ENCODE measurements at regions not wholly inside any gene's neighbourhood (a gene's known extent, or its start where the extent isn't known, plus 50 kb on each side); places are given as distances from the start of the nearest gene placed in this dataset.
"Not testable (repeated sequence)": the region's sequence is repeated elsewhere in the genome, so short reads cannot be mapped to it uniquely, and the experiment has no call there.

DNA sequence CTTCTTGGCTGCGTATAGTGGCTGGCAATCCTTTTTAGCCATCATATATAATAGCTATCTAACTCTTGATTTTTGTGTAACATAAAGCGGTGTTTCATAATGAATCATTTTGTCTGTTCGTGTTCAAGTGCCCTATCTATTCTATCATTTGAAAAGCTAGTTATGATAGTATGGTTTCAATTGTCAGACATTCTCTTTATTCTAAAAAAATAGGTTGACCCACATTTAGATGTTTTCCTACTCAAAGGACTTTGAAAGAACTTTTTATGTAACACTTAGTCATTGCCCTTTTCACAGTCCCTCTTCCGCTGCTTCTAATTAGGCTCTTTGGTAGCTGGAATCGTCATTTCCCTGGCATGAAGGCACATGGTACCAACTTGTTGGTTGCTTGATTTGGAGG is 272.2 kb upstream of the B3GALT2 start:
- DNase-seq (ENCODE audit: low read depth in 2 of 2) = no peak

DNA sequence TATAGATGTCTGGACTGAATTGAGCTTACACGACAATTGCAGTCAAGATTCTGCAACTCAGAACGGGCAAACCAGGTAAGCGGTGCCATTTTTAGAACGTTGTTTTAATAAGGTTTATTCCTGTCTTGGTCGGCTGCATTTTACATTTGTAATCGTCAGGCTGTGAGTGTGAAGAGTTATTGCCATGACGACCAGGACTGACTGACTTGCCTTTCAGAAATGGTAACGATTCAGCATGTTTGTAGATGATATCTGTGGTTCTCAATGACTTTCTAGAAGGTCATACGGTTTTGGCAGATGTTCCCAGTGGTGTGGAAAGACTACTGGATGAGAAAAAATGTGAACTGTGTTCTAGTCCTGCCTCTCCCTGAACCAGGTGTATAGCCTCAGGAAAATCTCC is 271.3 kb upstream of the B3GALT2 start:
- no peak for DNase-seq (ENCODE audit: low read depth in 2 of 2)

DNA sequence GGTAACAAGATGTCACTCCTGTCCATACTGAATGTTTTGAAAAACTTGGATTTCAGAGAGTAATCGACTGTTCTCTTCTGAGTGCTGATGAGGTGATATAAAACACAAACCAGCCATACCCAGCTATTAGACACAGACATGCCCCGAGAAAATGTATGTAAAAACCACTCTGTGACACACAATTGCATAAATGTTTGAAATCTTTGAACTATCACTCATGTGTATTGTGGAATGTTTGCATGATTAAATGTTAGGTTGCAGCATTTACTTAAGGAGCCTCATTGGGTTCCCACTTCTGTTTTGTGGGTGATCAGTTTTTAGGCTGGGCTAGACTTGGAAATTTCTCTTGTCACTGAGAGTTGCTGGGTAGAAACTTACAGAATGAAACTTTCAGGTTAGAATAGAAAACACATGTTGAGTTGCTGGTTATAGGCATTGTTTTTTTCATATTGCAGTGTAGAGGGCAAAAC is 270.4 kb upstream of the B3GALT2 start:
- DNase-seq (ENCODE audit: low read depth in 2 of 2) = no peak

DNA sequence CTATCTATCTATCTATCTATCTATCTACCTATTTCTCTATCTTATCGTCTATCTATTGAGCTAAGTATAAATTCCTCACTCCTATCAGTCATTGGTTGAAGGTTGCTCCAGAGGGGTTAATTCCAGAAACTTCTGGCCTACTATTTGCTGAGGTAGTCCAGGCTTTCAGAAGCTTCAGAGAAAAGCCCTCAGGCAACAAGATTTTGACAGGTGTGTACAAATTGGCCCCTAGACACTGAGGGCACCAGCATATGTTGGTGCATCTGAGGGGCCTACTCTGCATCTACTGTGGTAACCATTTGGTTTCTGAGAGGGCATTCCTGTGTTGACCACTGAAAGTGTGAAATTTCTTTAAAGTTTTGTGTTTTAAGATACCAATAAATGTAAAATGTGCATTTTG is 265.2 kb upstream of the B3GALT2 start:
- no peak for DNase-seq (ENCODE audit: low read depth in 2 of 2)

DNA sequence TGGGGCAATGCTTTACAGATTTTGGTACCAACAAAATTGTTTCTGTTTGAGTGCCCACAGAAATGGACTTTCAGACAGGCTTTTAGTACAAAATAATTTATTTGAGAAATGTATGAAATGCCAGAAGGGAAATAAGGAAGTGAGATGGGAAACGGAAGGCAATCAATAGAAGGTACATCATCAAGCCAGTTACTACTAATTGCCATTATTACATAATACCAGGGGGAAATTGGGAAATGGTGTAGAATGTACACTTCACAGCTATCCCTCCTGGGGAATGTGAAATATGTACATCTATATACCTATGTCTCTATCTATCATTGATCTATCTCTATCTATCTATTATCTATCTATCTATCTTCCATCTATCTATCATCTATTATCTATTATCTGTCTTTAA is 264.6 kb upstream of the B3GALT2 start:
- no peak for DNase-seq (ENCODE audit: low read depth in 2 of 2)

DNA sequence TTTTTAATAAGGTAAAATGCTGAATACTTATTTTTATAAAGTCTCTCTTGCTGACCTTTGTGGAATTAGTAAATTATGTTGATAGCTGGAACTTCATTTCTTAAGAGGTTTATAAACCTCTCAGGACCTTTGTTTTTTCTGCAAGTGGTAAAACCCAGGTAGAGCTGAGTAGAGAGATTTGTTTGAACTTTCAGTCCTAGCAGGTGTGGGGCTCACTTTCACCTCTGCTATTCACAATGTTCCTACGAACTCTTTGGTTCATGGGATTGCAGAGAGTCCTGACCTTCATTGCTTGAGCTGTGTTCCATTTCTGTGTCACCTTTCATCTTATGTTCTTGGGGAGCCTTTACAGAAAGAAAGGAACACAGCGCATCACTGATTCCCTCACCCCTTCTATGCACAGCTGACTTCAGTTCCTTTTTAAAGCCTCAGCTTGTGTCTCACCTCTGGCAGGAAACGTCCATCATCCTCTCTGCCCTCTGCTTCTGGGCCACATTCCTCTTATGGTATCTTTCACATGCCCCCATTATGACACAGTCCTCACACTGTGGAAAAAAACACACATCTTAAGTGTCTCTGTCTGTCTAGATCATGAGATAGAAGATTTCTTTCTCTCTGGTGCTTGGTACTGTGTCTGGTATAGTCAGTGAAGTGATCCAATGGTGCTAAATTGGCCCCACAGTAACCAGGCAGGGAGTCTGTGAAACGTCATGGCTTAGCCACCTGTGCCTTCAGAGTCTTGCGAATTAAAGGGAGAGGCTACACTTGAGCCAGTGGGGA is 262.5 kb upstream of the B3GALT2 start:
- DNase-seq (ENCODE audit: low read depth in 2 of 2) = no peak

DNA sequence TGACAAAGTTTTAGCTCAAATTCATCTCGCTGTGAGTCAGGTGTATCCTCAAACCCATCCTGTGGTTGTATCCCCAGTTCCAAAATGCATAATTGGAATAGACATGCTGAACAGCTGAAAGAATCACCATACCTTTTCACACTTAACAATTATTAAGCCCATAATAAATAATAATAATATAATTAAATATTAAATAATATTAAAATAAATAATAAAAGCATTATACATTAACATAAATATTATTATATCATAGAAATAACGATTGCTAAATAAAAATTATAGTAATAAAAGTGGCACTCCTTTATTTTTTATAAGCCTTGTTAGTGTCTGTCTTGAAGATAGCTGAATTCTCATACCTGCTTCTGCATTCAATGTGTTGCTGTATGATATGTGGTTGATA is 257.5 kb upstream of the B3GALT2 start:
- no peak for DNase-seq (ENCODE audit: low read depth in 2 of 2)

DNA sequence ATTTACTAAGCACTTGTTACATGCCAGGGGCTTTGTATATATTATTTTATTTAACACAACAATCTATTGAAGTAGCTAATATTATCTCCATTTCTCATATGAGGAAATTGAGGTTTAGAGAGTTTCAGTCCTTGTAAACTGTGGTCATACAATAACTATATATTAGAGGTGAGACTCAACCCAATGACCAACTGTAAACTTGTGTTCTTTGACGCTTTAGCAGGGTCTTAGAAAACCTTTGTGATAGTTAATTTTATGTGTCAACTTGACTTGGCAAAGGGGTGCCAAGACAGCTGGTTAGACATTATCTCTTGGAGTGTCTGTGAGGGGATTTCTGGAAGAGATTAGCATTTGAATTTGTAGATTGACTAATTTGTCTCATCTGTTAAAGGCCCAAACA is 252.4 kb upstream of the B3GALT2 start:
- DNase-seq (ENCODE audit: low read depth in 2 of 2) = no peak

DNA sequence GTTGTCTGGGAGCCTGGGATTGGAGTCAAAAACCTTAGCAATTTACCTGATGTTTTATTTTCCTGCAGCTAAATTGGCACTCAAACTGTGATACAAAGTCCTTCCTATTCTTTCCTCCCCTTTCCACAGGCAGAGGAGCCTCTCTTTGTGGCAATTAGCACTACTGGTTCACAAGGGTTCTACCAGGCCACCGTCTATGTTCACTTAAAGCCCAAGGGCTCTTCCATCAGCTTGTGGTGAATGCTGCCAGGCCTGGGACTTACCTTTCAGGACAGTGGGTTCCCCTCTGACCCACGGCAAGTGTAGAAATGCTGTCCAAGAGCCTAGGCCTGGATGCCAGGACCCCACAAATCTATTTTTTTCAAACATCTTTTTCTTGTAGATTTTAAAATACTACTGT is 251.9 kb upstream of the B3GALT2 start:
- no peak for DNase-seq (ENCODE audit: low read depth in 2 of 2)

DNA sequence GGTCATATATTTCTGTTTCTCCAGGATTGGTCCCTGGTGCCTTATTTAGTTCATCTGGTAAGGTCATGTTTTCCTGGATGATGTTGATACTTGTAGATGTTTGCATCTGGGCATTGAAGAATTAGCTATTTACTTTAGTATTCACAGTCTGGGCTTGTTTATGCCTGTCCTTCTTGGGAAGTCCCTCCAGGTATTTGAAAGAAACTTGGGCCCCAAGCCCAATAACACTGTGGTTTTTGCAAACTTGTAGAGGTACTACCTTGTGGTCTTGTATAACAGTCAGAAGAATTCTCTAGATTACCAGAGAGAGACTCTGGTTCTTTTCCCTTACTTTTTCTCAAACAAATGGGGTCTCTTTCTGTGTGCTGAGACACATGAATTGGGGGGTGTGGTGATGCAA is 251.4 kb upstream of the B3GALT2 start:
- DNase-seq (ENCODE audit: low read depth in 2 of 2) = no peak

DNA sequence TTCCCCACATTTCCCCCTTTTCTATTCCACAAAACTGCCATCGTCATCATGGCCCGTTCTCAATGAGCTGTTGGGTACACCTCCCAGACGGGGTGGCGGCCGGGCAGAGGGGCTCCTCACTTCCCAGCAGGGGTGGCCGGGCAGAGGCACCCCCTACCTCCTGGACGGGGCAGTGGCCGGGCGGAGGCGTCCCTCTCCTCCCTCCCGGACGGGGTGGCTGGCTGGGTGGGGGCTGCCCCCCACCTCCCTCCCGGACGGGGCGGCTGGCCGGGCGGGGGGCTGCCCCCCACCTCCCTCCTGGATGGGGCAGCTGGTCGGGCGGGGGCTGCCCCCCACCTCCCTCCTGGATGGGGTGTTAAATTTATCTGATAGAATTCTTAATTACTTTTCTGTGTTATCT is 250.9 kb upstream of the B3GALT2 start:
- not testable (repeated sequence) for DNase-seq (ENCODE audit: low read depth in 2 of 2)

DNA sequence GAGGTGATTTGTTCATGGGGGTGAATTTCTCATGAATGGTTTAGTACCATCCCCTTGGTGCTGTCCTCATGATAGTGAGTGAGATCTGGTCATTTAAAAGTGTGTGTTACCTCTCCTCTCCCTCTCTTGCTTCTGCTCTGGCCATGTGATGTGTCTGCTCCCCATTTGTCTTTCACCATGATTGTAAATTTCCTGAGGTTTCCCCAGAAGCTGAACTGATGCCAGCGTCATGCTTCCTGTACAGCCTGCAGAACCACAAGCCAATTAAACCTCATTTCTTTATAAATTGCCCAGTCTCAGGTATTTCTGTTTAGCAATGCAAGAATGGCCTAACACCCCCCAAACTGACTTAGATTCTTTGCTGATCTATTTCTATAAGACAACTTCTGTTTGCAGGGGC is 249.4 kb upstream of the B3GALT2 start:
- no peak for DNase-seq (ENCODE audit: low read depth in 2 of 2)

DNA sequence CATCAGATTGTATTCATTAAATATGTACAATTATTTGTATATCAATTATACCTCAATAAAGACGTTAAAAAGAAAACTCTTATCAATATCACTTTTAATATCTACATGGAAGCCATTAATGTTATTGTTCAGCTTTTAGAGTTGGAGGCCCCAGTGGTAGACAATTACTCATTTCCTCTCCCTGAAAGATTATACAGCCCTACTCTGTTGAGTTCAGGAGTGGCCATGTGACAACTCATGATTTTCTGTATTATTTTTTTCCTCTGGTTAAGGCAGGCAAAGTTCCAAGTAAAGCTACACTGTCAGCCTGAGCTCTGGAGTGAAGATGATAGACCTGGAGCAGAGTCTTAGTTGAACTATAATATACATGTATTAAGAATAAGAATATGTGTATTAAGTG is 247.9 kb upstream of the B3GALT2 start:
- DNase-seq (ENCODE audit: low read depth in 2 of 2) = no peak

DNA sequence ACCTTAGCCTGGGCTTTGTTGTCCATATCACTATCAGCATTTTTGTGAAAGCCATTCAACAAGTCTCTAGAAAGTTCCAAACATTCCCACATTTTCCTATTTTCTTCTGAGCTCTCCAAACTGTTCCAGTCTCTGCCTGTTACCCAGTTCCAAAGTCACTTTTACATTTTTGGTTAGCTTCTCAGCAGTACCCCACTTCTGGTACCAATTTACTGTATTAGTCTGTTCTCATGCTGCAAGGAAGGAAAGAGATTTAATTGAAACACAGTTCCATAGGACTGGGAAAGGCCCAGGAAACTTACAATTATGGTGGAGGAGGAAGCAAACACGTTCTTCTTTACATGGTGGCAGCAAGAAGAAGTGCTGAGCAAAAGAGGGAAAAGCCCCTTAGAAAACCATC is 247.2 kb upstream of the B3GALT2 start:
- no peak for DNase-seq (ENCODE audit: low read depth in 2 of 2)

DNA sequence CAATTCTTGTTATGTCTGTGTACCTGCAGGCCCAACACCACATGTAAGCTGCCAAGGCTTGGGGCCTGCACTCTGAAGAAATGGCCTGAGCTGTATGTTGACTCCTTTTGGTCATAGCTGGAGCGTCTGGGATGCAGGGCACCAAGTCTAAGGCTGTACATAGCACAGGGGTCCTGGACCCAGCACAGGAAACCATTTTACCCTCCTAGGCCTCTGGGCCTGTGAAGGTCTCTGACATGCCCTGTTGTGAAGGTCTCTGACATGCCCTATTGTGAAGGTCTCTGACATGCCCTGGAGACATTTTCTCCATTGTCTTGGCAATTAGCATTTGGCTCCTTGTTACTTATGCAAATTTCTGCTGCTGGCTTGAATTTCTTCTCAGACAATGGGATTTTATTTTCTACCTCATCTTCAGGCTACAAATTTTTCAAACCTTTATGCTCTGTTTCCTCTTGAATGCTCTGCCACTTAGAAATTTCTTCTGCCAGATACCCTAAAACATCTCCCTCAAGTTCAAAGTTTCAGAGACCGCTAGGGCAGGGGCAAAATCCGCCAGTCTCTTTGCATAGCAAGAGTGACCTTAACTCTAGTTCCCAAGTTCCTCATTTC is 246.7 kb upstream of the B3GALT2 start:
- no peak for DNase-seq (ENCODE audit: low read depth in 2 of 2)

DNA sequence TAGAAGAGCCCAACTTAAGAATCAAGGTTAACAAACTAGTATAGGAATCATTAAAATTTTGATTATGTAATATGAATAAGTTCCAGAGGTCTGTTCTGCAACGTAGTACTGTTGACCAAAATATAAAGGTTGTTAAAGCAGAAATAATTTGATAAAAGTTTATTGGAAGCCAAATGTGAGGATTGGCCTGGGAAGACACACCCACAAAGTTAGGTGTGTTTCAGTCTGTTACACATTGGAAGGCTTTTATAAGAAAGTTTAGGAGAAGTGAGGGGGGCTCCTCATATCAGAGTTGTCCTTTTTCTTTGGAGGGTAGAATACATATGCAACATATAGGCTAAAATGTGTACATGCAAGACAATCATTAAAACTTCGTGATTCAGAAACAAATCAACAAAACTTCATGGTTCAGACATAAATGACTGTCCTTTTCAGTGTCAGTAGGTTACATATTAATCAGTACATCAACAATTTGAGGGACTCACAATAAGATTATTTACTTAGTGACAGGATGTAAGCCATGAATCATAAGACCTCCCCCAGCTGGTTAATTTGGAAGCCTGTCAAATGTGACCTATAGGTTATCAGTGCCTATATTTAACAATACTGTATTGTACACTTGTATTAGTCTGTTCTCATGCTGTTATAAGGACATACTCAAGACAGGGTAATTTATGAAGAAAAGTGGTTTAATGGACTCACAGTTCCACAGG is 245.0 kb upstream of the B3GALT2 start:
- no peak for DNase-seq (ENCODE audit: low read depth in 2 of 2)

DNA sequence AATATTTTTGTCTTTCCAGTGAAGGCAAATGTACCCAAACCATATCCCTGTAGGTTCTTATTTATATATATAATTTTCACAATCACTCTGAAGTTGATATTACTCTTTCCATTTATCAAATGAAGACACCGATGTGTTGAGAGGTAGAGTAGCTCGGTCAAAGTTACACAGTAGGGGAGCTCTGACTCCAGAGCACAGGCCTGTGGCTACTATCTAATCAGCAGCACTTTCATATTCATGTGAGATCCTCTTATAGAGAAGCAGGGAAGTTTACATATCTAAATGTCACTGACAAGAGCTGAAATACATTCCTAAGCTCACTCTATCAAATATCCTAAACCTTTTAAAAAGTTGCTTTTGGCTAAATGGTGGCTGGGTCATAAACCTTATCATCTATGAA is 241.1 kb upstream of the B3GALT2 start:
- DNase-seq (ENCODE audit: low read depth in 2 of 2) = no peak

DNA sequence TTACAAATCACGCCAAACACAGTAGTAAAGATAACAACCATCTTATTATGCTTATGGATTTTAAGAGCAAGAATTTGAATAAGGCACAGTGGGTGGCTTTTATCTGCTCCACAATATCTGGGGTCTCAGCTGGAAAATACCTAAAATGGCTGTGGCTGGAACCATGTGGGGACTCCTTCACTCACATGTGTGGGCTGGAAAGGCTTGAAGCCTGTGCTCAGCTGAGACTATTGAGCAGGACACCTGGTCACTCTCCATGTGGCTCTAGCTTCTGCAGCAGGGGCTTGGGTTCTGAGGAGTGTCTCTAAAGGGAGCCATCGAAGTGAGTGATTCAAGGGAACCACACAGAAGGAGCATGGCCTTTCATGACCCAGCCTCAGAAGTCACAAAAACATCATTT is 239.6 kb upstream of the B3GALT2 start:
- no peak for DNase-seq (ENCODE audit: low read depth in 2 of 2)

DNA sequence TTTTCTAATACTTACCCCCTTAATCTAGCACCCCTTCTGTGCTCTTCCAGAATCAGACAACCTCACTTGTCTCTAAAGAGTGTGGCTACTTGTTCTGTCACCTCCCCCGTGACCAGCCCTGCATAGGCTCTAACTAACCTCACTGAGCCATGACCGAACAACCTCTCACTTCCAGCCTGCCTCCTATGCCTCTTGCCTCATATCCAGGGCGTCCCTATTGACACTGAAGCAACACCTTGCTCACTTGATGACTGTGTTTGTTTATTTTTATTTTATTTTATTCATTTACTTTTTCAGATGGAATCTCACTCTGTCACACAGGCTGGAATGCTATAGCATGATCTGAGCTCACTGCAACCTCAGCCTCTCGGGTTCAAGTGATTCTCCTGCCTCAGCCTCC is 235.1 kb upstream of the B3GALT2 start:
- DNase-seq (ENCODE audit: low read depth in 2 of 2) = no peak

DNA sequence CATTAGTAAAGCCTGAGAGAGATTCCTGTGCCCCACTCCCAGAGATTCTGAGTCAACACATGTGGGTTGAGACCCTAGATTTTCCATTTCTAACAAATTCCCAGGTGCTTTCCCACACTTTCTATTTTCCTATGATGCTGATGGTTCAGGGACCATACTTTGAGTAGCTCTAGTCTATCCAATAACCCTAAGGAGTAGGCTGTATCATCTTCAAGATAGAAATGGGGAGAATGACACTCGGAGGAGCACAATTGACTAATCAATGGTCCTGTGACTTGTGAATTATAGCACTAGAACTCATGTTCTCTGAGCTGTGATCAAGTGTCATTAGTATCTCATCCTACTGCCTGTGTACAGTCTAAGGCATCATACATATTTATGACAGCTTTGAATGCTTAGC is 232.9 kb upstream of the B3GALT2 start:
- no peak for DNase-seq (ENCODE audit: low read depth in 2 of 2)

DNA sequence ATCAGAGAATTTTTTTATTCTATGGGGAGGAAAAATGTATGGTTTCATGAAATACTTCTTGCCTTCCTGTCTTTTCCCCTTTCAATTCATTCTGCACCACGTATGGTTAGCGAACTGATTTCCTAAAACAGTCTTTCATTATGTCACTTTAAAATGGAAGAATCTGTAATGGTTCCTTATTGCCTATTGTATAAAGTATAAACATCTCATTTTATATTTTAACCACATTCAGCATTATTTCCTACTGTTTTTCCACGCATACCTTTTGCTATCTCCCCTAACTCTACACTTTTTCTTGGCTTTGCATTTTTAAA is 232.3 kb upstream of the B3GALT2 start:
- no peak for DNase-seq (ENCODE audit: low read depth in 2 of 2)

DNA sequence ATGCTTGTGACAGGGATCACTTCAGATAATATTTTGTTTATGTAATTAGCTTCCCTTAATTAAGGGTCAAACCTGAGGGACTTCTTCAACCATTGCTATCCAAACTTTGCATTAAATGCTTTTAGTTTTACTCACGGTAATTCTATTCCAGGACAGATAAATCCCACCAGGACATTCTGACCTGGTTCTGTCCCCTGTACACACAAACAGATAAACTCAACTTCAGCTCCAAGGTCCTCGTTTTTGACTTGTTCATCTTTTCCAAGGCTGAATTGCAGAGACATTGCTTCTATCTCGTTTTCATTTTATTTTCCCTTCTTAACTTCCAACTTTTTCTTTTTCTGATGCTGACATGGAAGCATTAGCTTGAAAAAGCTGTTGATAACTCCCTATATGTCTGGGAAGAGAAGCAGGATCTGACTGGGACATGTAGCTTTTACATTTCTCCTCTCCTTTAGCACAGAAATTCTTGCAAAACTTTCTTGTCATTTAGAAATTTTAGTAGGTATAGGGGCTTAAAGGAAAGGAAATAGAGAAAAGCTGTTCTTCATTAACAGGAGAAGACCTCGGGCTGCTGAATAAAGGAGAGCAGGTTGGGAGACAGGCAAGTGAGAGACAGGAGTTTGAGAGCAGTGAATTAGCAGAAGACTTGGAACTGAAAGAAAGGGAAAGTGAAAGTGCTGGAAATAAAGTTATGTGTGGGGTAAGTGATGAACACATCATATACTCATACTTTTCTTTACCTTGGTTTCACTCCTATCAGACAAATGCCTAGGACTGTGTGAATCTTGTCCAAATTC is 231.7 kb upstream of the B3GALT2 start:
- DNase-seq (ENCODE audit: low read depth in 2 of 2) = no peak
